ENCODE measurements at regions not wholly inside any gene's neighbourhood (a gene's known extent, or its start where the extent isn't known, plus 50 kb on each side); places are given as distances from the start of the nearest gene placed in this dataset.
"Not testable (repeated sequence)": the region's sequence is repeated elsewhere in the genome, so short reads cannot be mapped to it uniquely, and the experiment has no call there.

GRCh38 chr11:37858806-37859537, 1260.9 kb upstream of the RAG2 start:
- not testable (repeated sequence) for TF ChIP-seq POLR2AphosphoS2 (conservative IDR thresholded peaks at IDR 0.05; ENCODE audit: low read length); BHLHE40 (IDR thresholded peaks at IDR 0.05; ENCODE audit: low read depth, low read length); POLR2A (IDR thresholded peaks at IDR 0.05; ENCODE audit: low read length); MYC (IDR thresholded peaks at IDR 0.05; ENCODE audit: borderline replicate concordance, low read length); MAZ (IDR thresholded peaks at IDR 0.05; ENCODE audit: borderline replicate concordance, low read depth, low read length); NR3C1 (IDR thresholded peaks at IDR 0.05); MAX (IDR thresholded peaks at IDR 0.05)
